ENCODE measurements at regions not wholly inside any gene's neighbourhood (a gene's known extent, or its start where the extent isn't known, plus 50 kb on each side); places are given as distances from the start of the nearest gene placed in this dataset.
"Not testable (repeated sequence)": the region's sequence is repeated elsewhere in the genome, so short reads cannot be mapped to it uniquely, and the experiment has no call there.

- no peak for DNase-seq (ENCODE audit: low spot score)
Measured at GRCh38 chr9:101977614-101978210, 239.3 kb upstream of the GRIN3A start.

- DNase-seq (ENCODE audit: low spot score), result no peak
Measured at GRCh38 chr9:101970609-101971008, 232.2 kb upstream of the GRIN3A start.

- DNase-seq (ENCODE audit: low spot score), result no peak
Measured at GRCh38 chr9:101968392-101968791, 229.9 kb upstream of the GRIN3A start.

DNA sequence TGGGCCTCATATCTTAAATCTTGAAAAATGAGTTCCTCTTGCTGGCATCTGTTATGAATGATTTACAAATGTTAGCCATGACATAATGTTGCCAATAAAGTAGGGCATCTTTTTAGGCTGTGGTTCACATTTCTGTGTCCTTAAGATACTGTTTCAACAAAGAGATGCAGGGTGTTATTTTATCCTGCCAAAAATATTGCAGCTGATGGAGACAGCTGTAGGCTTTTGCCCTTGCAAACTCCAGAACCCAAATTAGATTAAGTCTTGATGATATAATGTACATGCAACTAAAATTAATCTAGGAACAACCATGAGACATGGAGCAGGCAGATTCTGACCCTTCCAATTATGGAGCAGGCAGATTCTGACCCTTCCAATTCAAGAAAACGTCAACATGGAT is 228.2 kb upstream of the GRIN3A start:
- DNase-seq (ENCODE audit: low spot score), result no peak

GRCh38 chr9:101957705-101958104 is 219.3 kb upstream of the GRIN3A start:
- no peak for DNase-seq (ENCODE audit: low spot score)

GRCh38 chr9:101951598-101951997 is 213.2 kb upstream of the GRIN3A start:
- DNase-seq (ENCODE audit: low spot score), result no peak

DNA sequence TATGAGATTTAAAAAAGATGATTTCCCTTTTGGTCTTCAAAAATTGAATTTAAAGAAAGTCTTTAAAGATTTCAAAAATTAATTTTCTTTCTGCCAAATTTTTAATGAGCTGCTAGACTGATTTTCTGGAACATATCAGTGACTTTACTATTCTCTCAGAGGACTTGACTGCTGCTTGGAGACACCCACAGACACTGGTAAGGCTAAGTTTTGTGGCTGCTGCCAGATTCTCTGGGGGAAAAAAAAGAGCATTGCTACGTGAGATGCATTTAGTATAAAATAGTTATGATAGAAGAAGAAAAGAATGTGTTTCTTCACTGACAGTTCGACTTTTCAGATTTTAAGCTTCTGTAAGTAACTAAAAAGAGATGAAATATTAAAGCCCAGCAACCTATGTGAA is 193.3 kb upstream of the GRIN3A start:
- no peak for DNase-seq (ENCODE audit: low spot score)

- DNase-seq (ENCODE audit: low spot score), result no peak
Measured at GRCh38 chr9:101930783-101931182, 192.3 kb upstream of the GRIN3A start.

GRCh38 chr9:101925498-101925897 is 187.1 kb upstream of the GRIN3A start:
- no peak for DNase-seq (ENCODE audit: low spot score)

- DNase-seq (ENCODE audit: low spot score), result no peak
Measured at GRCh38 chr9:101923451-101923850, 185.0 kb upstream of the GRIN3A start.

GRCh38 chr9:101916948-101917347 is 178.5 kb upstream of the GRIN3A start:
- not testable (repeated sequence) for DNase-seq (ENCODE audit: low spot score)

DNA sequence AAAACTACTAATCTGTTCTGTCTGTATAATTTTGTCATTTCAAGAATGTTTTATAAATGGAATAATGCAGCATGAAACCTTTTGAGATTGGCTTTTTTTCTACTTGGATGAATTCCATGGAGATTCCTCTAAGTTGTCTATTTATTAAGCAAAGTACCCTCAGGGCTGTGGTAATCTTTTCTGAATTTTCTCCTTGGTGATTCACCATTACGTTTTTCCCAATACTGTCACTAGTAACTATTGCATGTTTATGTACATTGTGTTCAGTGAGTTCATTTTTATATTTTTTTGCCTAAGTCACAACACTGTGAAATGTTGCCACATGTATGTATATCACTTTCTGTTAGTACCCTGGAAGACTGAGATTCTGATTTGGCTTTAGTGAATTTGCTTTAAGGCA is 177.0 kb upstream of the GRIN3A start:
- peak; percentile 42 for DNase-seq (ENCODE audit: low spot score)

DNA sequence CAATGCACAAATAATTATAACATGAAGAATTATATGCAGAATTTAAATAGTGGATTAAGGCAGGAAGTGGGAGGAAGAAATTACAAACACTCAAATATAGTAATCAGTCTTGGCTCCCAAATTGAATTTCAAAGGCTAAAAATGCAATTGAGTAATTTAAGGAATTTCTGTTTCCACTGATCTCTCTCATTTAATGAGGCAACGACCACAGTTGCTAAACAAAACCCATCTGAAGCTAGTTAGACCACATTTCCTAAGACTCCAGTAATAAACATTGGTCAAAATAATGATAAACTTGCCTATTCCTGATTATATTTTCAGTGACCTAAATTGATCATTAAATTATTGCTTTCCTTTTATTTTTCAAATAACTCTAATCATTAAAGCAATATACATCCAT is 174.3 kb upstream of the GRIN3A start:
- no peak for DNase-seq (ENCODE audit: low spot score)

DNA sequence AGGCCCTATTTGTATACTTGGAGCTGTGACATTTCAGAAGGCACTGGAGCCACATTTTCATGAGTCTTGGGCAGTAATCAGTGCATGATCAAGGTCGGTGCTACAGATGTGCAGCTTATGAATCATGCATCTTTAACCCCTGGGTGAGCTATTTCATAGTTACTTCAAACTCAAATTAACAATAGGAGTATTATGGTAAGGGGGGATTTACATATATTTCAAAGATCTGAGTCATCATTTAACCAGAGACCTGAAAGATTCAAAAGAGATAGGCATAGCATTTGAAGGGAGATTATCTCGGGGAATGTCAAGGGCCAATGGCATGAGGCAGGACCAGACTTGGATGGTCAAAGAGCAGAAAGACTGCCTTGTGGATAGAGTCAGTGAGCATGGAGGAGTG is 169.0 kb upstream of the GRIN3A start:
- DNase-seq (ENCODE audit: low spot score), result peak; percentile 58

DNA sequence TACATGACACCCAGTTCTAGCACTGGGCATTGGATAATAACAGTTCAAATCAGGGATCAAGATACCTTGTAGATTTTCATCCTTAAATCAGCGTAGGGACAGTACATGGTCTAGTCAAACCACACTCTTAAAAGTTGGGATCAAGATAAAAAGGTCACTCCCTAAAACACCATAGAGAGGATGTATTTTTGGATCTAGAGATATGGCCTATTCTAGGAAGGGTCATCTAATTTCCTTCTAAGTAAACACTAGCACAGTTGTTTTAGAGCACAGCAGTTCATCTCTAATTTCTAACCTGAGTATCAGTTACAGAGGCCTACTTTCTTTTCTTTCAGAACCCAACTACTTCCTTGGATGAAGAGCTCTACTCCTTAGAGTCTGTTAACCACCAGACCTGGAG is 166.4 kb upstream of the GRIN3A start:
- no peak for DNase-seq (ENCODE audit: low spot score)

DNA sequence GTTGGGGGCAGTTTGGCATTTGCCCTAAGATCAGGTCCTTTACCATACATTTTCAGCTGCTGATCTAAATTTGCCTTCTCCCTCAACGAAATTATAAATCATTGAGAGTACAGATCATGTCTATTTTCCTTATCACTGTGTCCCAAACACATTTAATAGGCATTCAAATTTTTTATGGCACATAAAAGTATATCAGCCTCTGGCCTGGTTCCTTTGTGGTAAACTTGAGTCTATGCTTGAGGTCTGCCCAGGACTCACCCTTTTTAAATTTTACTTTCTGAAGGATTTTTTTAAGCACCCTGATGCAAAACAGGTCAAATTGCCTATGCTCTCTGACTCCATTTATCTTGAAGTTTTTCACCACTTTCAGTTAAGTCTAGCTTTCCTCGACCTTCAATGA is 163.6 kb upstream of the GRIN3A start:
- DNase-seq (ENCODE audit: low spot score), result no peak

DNA sequence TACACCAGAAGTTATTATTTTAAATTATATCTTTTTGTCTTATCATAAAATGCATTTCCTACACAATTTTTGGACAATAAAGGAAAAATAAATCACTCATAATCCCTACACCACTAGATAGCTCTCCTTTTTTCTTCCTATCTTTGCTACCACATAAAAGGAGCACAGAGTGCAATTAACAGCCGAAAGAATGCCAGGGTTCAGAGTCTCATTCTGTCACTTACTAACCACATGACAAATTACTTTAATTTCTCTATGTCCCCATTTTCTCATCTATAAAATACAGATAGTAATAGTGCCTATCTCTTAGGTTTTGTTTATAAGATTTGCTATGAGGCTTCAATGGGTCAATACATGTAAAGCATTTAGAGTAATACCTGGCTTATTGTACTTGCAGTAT is 158.7 kb upstream of the GRIN3A start:
- no peak for DNase-seq (ENCODE audit: low spot score)

- no peak for DNase-seq (ENCODE audit: low spot score)
Measured at GRCh38 chr9:101893661-101894646, 155.5 kb upstream of the GRIN3A start.

DNA sequence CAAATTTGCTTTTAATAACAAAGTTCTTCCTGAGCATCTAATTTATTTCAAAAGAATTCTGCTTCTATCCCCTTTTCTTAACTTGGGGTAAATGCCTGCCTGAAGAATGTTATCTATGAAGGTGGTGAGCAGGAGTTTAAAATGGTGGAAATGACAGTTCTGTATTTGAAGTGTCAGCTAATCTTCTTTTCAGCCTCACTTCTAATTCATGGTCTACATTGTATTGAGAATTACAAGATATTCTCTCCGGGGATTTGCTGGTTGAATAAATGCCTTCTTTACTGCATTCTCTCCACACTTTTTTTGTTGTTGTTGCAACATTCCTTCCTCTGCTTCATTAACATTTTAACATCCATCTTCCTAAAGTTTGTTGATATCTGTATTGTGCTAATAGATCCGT is 143.1 kb upstream of the GRIN3A start:
- DNase-seq (ENCODE audit: low spot score), result no peak

DNA sequence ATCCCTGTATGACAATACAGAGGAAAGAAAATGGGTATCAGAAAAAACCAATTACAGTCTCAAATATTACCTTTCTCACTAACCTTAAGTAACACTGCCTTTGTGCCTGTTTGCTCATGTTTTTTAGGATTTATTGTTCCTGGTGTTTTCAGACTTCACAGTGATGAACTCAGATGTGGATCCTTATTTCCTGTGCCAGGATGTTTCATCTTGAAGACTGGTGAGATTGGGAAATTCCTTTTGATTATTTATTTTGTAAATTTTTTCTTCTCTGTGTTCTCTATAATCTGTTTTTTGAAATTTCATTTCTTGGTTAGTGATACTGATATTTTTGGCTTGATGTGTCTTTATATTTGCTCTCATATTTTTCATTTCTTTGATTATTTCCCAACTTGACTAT is 142.4 kb upstream of the GRIN3A start:
- DNase-seq (ENCODE audit: low spot score), result no peak

DNA sequence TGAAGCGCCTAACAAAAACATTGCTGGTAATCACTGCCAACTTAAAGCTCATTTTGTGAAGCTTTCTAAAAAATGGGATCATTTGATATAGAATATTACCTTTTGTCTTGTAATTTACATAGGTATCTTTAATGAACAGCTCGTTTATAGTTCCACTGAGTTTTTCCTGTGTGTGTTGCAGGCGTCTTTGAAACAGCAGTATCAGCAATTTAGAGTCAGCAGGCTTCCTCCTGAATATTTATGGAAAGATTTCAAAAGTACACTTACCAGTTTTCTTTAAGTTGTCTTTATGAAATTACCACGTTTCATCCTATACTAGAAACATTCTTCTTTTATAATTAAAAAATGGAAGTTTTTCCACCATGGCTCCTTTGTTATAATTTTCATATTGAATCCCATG is 140.3 kb upstream of the GRIN3A start:
- DNase-seq (ENCODE audit: low spot score), result no peak

DNA sequence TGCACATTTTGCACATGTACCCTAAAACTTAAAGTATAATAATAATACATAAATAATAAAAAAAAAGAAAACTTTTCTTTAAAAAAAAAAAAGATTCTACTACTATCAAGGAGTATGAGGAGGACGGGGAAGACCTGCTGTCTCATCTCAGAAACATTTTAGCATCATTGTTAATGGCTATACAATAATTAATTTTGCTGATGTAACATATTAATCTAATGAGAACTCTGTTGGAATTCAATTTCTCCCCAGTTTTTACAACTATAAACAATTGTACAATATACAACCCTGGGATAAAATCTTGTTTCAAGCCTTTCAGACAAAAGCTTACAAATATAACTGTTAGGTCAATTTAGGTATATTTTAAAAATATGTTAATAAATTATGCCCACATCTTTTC is 139.0 kb upstream of the GRIN3A start:
- DNase-seq (ENCODE audit: low spot score), result no peak

GRCh38 chr9:101861472-101861871 is 123.0 kb upstream of the GRIN3A start:
- DNase-seq (ENCODE audit: low spot score), result no peak

DNA sequence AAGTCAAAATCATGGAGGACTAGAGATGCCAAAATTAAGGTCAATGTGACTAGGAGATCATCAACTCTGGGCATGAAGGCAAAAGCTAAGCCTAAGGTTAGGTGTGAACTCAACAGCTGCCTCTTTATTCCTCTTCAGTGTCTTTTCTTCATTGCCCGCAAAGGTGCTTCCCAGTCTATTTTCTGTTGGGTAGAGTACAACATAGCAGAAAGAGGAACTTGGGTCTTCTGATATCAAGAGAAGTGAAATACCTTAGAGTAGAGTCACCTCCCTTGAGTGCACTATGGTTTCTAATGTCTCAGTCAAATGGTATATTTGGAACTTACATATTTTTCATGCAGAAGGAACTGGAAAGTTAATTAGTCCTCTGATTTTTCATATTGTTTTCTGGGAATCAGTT is 122.5 kb upstream of the GRIN3A start:
- no peak for DNase-seq (ENCODE audit: low spot score)
